ENCODE measurements at regions not wholly inside any gene's neighbourhood (a gene's known extent, or its start where the extent isn't known, plus 50 kb on each side); places are given as distances from the start of the nearest gene placed in this dataset.
"Not testable (repeated sequence)": the region's sequence is repeated elsewhere in the genome, so short reads cannot be mapped to it uniquely, and the experiment has no call there.

DNA sequence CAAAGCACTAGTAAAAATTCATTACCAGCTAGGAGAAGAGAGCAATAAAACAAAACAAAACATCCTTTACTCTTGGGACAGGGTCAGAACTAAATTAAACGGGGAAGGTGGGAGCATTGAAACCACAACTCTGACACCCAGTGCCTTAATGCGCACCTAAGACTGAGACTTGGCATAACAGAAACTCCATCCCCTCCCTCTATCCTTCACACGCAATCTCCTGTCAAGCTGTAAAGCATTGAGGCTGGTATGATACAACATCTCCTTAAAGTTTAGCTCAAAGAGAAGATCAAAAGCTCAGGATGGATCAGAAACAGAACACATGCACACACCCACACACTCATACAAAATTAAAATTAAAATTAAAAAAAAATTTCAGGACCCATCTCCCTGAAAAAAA, 951.3 kb downstream of the STIM2 start:
- intact Hi-C loops (cut with DNase I) = no loop called here
- Histone ChIP-seq H3K9me3 (ENCODE audit: control insufficient read depth in 2 of 3, insufficient read depth in 1 of 3, low read length in 3 of 3) (no peaks in the 10 kb centered on the region), H3K27ac (ENCODE audit: low read depth in 2 of 2, low read length in 2 of 2) (no peak overlapping the region), H3K4me3 (ENCODE audit: low read length in 3 of 3) (no peak overlapping the region), H3K36me3 (ENCODE audit: control insufficient read depth in 2 of 3, insufficient read depth in 3 of 3, low read length in 3 of 3) (no peaks in the 10 kb centered on the region), H3K9ac (ENCODE audit: low read length in 3 of 3) (no peak overlapping the region), H3K4me1 (ENCODE audit: control insufficient read depth in 2 of 3, insufficient read depth in 2 of 3, low read depth in 1 of 3, low read length in 3 of 3) (no peaks in the 10 kb centered on the region), H3K27me3 (ENCODE audit: control insufficient read depth, insufficient read depth, low read length) (no peaks in the 10 kb centered on the region)
- DNase-seq (peak in 2 of 5 donors; percentile 12 to 22), FAIRE-seq (no peak)
- TF ChIP-seq, protein P1, sequence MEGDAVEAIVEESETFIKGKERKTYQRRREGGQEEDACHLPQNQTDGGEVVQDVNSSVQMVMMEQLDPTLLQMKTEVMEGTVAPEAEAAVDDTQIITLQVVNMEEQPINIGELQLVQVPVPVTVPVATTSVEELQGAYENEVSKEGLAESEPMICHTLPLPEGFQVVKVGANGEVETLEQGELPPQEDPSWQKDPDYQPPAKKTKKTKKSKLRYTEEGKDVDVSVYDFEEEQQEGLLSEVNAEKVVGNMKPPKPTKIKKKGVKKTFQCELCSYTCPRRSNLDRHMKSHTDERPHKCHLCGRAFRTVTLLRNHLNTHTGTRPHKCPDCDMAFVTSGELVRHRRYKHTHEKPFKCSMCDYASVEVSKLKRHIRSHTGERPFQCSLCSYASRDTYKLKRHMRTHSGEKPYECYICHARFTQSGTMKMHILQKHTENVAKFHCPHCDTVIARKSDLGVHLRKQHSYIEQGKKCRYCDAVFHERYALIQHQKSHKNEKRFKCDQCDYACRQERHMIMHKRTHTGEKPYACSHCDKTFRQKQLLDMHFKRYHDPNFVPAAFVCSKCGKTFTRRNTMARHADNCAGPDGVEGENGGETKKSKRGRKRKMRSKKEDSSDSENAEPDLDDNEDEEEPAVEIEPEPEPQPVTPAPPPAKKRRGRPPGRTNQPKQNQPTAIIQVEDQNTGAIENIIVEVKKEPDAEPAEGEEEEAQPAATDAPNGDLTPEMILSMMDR (IDR thresholded peaks at IDR 0.05; ENCODE audit: borderline replicate concordance, extremely low read depth, insufficient read depth) = no peak

DNA sequence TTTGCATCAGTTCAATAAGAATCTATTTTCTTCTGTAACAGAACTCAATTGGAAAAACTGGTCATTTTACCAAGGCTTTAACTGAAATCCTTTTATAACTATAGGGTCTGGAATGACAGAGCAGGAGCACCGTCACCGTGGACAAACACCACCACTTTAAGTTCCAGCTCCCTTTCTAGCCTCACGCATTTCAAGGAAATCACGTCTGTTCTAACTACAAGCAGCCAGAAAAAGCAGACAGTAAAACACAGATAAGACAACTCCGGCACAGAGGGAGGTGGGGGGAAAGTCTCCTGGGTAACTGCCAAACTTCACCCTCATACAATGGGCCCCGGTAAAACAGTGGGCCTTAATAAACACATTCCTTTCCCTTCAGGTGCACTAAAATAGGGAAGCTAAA, 952.6 kb downstream of the STIM2 start:
- H3K9ac ChIP-seq (ENCODE audit: low read length in 3 of 3); H3K27ac ChIP-seq (ENCODE audit: low read depth in 2 of 2, low read length in 2 of 2); H3K4me1 ChIP-seq (ENCODE audit: control insufficient read depth in 2 of 3, insufficient read depth in 2 of 3, low read depth in 1 of 3, low read length in 3 of 3); H3K27me3 ChIP-seq (ENCODE audit: control insufficient read depth, insufficient read depth, low read length); FAIRE-seq; H3K9me3 ChIP-seq (ENCODE audit: control insufficient read depth in 2 of 3, insufficient read depth in 1 of 3, low read length in 3 of 3); H3K36me3 ChIP-seq (ENCODE audit: control insufficient read depth in 2 of 3, insufficient read depth in 3 of 3, low read length in 3 of 3); H3K4me3 ChIP-seq (ENCODE audit: low read length in 3 of 3); intact Hi-C loops (cut with DNase I): not testable (repeated sequence)
- peak in 2 of 5 donors; percentile 8 to 15 for DNase-seq

DNA sequence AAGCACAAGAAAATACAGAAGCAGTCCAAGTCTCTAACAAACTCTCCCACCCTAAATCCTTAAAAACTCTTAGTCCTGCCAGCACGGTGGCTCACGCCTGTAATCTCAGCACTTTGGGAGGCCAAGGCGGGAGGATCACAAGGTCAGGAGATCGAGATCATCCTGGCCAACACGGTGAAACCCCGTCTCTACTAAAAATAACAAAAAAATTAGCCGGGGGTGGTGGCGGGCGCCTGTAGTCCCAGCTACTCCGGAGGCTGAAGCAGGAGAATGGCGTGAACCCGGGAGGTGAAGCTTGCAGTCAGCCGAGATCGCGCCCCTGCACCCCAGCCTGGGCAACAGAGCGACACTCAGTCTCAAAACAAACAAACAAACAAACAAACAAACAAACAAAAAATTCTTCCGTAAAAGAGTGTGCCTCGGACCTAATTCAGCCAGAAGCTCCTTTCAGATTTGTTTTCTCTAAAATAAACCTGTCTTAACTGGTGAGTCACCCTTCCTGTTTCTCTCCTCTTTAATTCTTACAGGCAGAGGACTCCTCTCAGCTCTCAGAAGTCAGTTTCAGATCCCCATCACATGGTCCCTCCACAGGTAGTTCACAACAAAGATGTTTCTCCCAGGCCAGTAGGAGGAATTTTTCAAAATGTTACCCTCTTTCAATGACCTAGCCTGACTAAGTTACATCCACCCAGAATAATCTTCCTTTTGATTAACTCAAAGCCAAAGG, 953.2 kb downstream of the STIM2 start:
- H3K27ac ChIP-seq (ENCODE audit: low read depth in 2 of 2, low read length in 2 of 2); H3K36me3 ChIP-seq (ENCODE audit: control insufficient read depth in 2 of 3, insufficient read depth in 3 of 3, low read length in 3 of 3); intact Hi-C loops (cut with DNase I); H3K27me3 ChIP-seq (ENCODE audit: control insufficient read depth, insufficient read depth, low read length); H3K4me1 ChIP-seq (ENCODE audit: control insufficient read depth in 2 of 3, insufficient read depth in 2 of 3, low read depth in 1 of 3, low read length in 3 of 3); H3K9ac ChIP-seq (ENCODE audit: low read length in 3 of 3); H3K4me3 ChIP-seq (ENCODE audit: low read length in 3 of 3); DNase-seq; FAIRE-seq; H3K9me3 ChIP-seq (ENCODE audit: control insufficient read depth in 2 of 3, insufficient read depth in 1 of 3, low read length in 3 of 3): not testable (repeated sequence)

DNA sequence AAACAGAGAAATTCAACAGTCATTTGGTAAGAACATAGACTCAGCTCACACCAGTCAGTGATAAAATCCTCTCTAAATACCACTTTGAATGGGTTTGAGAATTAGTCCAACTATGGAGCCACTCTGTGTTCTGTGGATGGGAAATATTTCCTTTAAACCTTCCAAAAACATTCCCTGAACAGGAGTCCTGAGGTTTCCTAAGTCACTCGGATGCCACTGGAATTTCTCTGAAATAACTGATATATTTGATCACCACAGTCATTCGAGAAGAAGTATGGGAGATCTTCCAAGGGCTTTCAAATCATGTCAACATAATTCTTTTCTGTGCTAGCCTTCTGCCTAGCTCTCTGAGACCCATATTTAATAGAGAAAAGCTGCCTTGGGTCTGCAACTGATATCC, 958.6 kb downstream of the STIM2 start:
- intact Hi-C loops (cut with DNase I) = no loop called here
- H3K27me3 ChIP-seq (ENCODE audit: control insufficient read depth, insufficient read depth, low read length) = no peaks in the 10 kb centered on the region
- TF ChIP-seq, protein P1 (IDR thresholded peaks at IDR 0.05; ENCODE audit: borderline replicate concordance, extremely low read depth, insufficient read depth) = no peak
- no peak for FAIRE-seq
- no peaks in the 10 kb centered on the region for H3K4me1 ChIP-seq (ENCODE audit: control insufficient read depth in 2 of 3, insufficient read depth in 2 of 3, low read depth in 1 of 3, low read length in 3 of 3)
- H3K4me3 ChIP-seq (ENCODE audit: low read length in 3 of 3) = no peak overlapping the region
- H3K36me3 ChIP-seq (ENCODE audit: control insufficient read depth in 2 of 3, insufficient read depth in 3 of 3, low read length in 3 of 3) = no peaks in the 10 kb centered on the region
- H3K9me3 ChIP-seq (ENCODE audit: control insufficient read depth in 2 of 3, insufficient read depth in 1 of 3, low read length in 3 of 3) = no peaks in the 10 kb centered on the region
- no peak for DNase-seq
- no peak overlapping the region for H3K9ac ChIP-seq (ENCODE audit: low read length in 3 of 3)
- H3K27ac ChIP-seq (ENCODE audit: low read depth in 2 of 2, low read length in 2 of 2) = no peak overlapping the region
